Epithelial cell of esophagus (primary cell): ENCODE measurements at regions not wholly inside any gene's neighbourhood (a gene's known extent, or its start where the extent isn't known, plus 50 kb on each side); places are given as distances from the start of the nearest gene placed in this dataset.
A peak's percentile ranks its signal among the peaks of the same experiment; 100 is the strongest.

Experiments used
- DNase-seq: peaks from one replicate; pipeline ENCODE4 v3.0.0; 2010; ENCODE audit warnings: low read depth
- H3K4me3 ChIP-seq: 2 replicates; pipeline ENCODE4 v1.5.1; 2011; ENCODE audit warnings: mild to moderate bottlenecking, low read length, control low read depth
- TF ChIP-seq, protein P1 (sequence below): IDR thresholded peaks from 2 replicates; pipeline ENCODE4 v1.5.1; 2011; ENCODE audit warnings: low read depth, mild to moderate bottlenecking, low read length, control low read depth, inconsistent platforms; ENCODE audit not compliant: insufficient read depth; ENCODE audit errors: missing control alignments

DNA sequence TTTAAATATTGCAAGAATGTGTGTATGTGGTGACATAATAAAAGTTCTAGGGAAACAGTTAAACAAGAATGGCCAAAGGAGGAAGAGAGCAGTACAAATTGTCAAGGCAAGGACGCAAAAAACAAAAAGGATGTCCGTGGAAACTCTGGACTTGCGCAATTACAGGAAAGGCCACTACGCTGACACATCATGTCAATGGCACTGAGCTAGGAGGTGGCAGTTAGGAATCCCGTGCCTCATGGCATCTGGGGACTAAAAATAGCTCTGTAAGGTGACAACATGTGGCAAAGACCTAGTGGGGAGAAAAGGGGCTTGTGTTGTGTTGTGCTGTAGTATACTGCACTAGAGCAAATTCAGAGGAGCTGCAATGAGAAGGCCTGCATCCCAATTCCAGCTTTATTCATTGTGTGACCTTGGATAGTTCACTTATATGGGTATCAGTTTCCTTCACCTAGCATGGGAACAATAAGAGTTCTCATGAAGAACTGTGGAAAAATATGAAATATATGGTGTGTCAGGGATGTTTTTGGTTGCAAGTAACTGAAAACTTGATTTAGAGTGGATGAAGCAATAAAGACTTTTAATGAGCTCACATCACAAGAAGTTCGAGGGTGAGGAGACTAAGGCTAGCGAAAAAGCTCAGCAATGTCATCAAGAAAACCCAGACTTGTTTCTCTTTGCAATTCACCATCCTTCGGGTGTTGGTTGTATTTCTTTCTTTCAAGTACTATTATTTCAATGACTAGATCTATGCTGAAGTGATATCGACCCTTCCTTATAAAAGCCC is 124.1 kb upstream of the STC2 start:
- TF ChIP-seq, protein P1, sequence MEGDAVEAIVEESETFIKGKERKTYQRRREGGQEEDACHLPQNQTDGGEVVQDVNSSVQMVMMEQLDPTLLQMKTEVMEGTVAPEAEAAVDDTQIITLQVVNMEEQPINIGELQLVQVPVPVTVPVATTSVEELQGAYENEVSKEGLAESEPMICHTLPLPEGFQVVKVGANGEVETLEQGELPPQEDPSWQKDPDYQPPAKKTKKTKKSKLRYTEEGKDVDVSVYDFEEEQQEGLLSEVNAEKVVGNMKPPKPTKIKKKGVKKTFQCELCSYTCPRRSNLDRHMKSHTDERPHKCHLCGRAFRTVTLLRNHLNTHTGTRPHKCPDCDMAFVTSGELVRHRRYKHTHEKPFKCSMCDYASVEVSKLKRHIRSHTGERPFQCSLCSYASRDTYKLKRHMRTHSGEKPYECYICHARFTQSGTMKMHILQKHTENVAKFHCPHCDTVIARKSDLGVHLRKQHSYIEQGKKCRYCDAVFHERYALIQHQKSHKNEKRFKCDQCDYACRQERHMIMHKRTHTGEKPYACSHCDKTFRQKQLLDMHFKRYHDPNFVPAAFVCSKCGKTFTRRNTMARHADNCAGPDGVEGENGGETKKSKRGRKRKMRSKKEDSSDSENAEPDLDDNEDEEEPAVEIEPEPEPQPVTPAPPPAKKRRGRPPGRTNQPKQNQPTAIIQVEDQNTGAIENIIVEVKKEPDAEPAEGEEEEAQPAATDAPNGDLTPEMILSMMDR: no peak
- peak; percentile 51 for DNase-seq
- H3K4me3 ChIP-seq: no peak overlapping the region

DNA sequence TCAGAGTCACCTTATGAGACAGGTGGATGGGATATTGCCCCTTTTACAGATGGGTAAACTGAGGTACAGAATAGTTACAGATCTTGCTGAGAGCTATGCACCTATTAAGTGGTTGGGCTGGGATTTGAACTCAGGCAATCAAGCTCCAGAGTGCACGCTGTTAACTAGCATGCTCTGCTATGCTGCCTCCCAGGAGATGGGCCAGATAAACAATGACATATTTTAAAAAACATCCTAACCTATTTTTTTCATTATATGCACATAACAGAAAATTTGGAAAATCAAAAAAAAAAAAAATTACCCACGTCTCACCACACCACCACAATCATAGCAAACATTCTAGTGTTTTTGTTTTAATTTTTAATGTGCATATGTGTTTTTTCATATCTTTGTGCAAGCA is 123.4 kb upstream of the STC2 start:
- no peak overlapping the region for H3K4me3 ChIP-seq
- TF ChIP-seq, protein P1: no peak
- DNase-seq: no peak

DNA sequence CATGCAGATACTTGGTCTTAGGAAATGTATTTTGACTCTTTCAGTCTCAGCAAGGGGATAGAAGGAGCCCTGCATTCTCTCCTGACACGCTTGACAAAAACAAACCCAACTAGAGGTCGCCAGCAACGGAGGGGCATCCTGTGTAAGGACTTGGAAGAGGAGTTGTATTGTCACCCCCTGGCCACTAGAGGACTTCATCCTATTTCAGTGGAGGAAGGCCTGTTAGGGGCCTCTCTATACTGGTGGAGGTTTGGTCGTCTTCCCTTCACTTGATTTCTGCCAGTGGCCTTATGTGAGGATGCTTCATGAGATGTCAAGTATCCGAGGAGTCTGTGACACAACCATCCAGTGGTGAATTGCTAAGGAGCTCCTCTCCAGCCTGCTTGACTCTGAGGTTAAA is 122.8 kb upstream of the STC2 start:
- H3K4me3 ChIP-seq: no peak overlapping the region
- TF ChIP-seq, protein P1: peak; percentile 45
- DNase-seq: peak; percentile 23

DNA sequence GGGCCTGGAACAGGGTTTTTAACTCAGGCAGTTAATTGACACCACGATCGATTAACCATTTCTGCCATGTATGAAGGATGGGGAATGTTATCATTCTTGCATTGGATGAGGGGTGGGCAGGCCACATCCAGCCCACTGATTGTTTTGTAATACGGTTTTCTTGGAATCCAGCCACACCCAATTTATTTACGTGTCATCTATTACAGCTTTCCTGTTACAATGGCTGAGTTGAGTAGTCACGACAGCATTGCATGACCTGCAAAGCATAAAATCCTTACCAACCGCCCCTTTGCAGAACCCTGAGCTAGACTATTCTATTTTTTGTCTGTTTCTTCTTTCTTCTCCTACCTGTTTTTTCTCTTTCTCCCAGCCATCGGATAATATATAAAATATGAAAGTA is 122.0 kb upstream of the STC2 start:
- H3K4me3 ChIP-seq: no peak overlapping the region
- TF ChIP-seq, protein P1: no peak
- no peak for DNase-seq

DNA sequence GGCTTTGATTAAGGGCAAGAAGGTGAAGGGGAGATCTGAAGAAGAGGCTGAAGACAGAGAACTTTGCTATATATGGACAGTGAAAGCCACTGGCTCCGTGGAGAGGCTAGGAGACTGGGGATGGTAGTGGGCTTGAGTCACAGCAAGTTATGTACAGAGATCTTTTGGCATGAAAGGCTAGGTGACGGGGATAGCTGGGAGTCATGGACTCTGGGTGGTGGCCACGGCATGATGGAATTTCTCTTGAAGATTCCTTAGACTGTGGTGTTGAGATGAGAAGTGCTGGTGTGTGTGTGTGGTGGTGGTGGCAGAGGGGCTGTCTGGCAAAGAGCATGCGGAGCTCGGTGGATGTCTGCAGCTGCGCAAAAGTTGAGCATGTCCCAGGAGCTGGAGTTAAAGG is 120.6 kb upstream of the STC2 start:
- no peak for DNase-seq
- TF ChIP-seq, protein P1: no peak
- no peak overlapping the region for H3K4me3 ChIP-seq

DNA sequence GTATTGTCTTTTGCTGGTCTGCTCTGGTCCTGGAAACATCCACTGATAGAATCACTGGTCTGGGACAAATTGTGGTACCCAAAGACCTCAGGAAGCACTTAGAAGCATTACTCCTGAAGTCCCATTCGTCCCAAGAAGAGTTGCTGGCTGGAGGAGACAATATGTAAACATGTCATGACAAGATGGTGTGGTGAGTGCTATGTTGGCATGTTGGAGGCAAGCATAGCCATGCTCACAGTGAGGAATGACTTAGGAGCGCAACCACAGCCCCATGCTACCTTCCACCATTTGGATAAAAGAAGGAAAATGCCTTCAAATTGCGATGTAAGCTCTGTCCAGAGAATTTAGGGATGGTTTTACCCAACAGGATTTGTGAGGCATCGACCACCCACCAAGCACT is 115.8 kb upstream of the STC2 start:
- H3K4me3 ChIP-seq: no peak overlapping the region
- TF ChIP-seq, protein P1: no peak
- peak; percentile 70 for DNase-seq
